ENCODE measurements at regions not wholly inside any gene's neighbourhood (a gene's known extent, or its start where the extent isn't known, plus 50 kb on each side); places are given as distances from the start of the nearest gene placed in this dataset.

DNA sequence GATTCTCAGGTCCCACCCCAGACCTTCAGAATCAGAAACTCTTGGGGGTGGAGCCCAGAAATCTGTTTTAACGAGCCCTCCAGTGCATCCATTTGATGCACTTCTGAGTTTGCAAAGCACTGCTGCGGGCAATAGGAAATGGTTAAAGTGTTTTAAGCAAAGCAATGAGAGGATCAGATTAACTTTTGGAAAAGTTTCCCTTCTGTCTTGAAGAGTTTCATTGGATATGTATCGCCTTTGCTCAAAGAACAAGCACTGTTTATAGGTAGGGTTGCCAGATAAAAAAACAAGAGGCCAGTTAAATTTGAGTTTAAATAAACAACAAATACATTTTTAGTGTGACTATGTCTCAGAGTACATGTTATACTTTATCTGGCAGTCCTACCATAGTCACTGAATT, 226.0 kb downstream of the BMP7 start:
- 96% methylated on average over 2 of the region's 3 CpGs for WGBS (ENCODE audit: insufficient coverage)
- ChIA-PET POLR2A (no interaction called here), CTCF (no interaction called here)
- Histone ChIP-seq H3K36me3 (ENCODE audit: control insufficient read depth in 4 of 4, insufficient read depth in 4 of 4, low read length in 3 of 4) (no peaks in the 10 kb centered on the region), H3K4me1 (ENCODE audit: control extremely low read depth in 1 of 4, control insufficient read depth in 4 of 4, insufficient read depth in 4 of 4, low read length in 3 of 4) (no peaks in the 10 kb centered on the region), H3K27ac (ENCODE audit: insufficient read depth in 1 of 2, low read depth in 1 of 2, low read length in 2 of 2, poor library complexity in 1 of 2, severe bottlenecking in 2 of 2) (no peak overlapping the region), H3K27me3 (replicated peaks in 2 of 5; ENCODE audit: control insufficient read depth in 4 of 5, insufficient read depth in 5 of 5, low read length in 4 of 5) (peaks cover 2 to 35% (median 6%) of the 10 kb centered on the region in 5 experiments), H3K4me3 (ENCODE audit: control insufficient read depth in 1 of 7, extremely low read depth in 1 of 7, insufficient read depth in 4 of 7, low read depth in 2 of 7, low read length in 6 of 7) (no peak overlapping the region), H3K9me3 (ENCODE audit: control extremely low read depth in 1 of 5, control insufficient read depth in 4 of 5, insufficient read depth in 2 of 5, low read depth in 1 of 5, low read length in 4 of 5) (no peaks in the 10 kb centered on the region)
- no peak for DNase-seq

DNA sequence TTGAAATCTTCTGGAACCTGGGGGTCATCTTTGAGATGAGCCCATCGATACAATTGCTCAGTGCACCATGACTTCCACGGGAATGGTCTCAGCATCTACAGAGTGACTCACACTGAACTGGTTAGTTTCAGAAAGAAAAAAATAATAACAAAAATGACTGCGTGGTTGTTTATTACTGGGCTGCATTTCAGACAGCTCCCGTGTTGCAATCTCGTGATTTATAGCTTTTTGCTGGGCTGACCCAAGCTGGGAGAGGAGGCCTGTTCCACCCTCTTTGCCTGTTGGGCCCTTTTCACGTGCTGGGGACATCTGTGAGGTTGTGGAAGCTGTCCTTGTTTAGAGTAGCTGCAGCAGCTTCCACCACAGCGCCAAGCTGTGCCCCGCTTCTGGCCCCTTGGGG, 225.5 kb downstream of the BMP7 start:
- no peaks in the 10 kb centered on the region for H3K4me1 ChIP-seq (ENCODE audit: control extremely low read depth in 1 of 4, control insufficient read depth in 4 of 4, insufficient read depth in 4 of 4, low read length in 3 of 4)
- ChIA-PET CTCF (no interaction called here), POLR2A (no interaction called here)
- H3K27ac ChIP-seq (ENCODE audit: insufficient read depth in 1 of 2, low read depth in 1 of 2, low read length in 2 of 2, poor library complexity in 1 of 2, severe bottlenecking in 2 of 2): no peak overlapping the region
- no peak overlapping the region for H3K4me3 ChIP-seq (ENCODE audit: control insufficient read depth in 1 of 7, extremely low read depth in 1 of 7, insufficient read depth in 4 of 7, low read depth in 2 of 7, low read length in 6 of 7)
- peaks cover 2 to 32% (median 6%) of the 10 kb centered on the region in 5 experiments for H3K27me3 ChIP-seq (replicated peaks in 2 of 5; ENCODE audit: control insufficient read depth in 4 of 5, insufficient read depth in 5 of 5, low read length in 4 of 5)
- no peaks in the 10 kb centered on the region for H3K9me3 ChIP-seq (ENCODE audit: control extremely low read depth in 1 of 5, control insufficient read depth in 4 of 5, insufficient read depth in 2 of 5, low read depth in 1 of 5, low read length in 4 of 5)
- no peak for DNase-seq
- WGBS (ENCODE audit: insufficient coverage): 58% methylated on average over 7 of the region's 8 CpGs
- H3K36me3 ChIP-seq (ENCODE audit: control insufficient read depth in 4 of 4, insufficient read depth in 4 of 4, low read length in 3 of 4): no peaks in the 10 kb centered on the region

DNA sequence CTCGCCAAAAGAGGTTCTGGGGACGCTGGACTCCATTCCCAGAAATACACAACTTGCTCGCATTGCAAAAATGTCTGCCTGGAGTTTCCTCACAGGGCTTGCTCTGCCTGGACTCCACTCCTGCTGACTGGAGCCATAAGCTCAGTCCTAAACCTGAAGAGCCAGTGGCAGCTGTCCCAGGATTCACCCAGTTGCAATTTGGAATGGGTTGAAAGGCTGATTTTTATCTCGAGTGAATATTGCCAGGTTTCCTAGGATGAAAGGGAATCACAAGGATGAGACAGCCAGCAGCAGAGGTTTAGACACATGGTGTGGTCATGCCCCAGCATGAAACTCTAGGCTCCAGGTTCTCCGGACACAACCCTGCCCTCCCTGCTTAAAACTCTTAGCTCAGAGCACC, 223.3 kb downstream of the BMP7 start:
- no peak overlapping the region for H3K4me3 ChIP-seq (ENCODE audit: control insufficient read depth in 1 of 7, extremely low read depth in 1 of 7, insufficient read depth in 4 of 7, low read depth in 2 of 7, low read length in 6 of 7)
- CTCF ChIA-PET: no interaction called here
- peaks cover 2 to 36% (median 6%) of the 10 kb centered on the region in 5 experiments for H3K27me3 ChIP-seq (replicated peaks in 2 of 5; ENCODE audit: control insufficient read depth in 4 of 5, insufficient read depth in 5 of 5, low read length in 4 of 5)
- no peak overlapping the region for H3K27ac ChIP-seq (ENCODE audit: insufficient read depth in 1 of 2, low read depth in 1 of 2, low read length in 2 of 2, poor library complexity in 1 of 2, severe bottlenecking in 2 of 2)
- H3K4me1 ChIP-seq (ENCODE audit: control extremely low read depth in 1 of 4, control insufficient read depth in 4 of 4, insufficient read depth in 4 of 4, low read length in 3 of 4): no peaks in the 10 kb centered on the region
- WGBS (ENCODE audit: insufficient coverage): 82% methylated on average over 4 of the region's 5 CpGs
- no peak for DNase-seq
- POLR2A ChIA-PET: no interaction called here
- no peaks in the 10 kb centered on the region for H3K9me3 ChIP-seq (ENCODE audit: control extremely low read depth in 1 of 5, control insufficient read depth in 4 of 5, insufficient read depth in 2 of 5, low read depth in 1 of 5, low read length in 4 of 5)
- H3K36me3 ChIP-seq (ENCODE audit: control insufficient read depth in 4 of 4, insufficient read depth in 4 of 4, low read length in 3 of 4): no peaks in the 10 kb centered on the region

DNA sequence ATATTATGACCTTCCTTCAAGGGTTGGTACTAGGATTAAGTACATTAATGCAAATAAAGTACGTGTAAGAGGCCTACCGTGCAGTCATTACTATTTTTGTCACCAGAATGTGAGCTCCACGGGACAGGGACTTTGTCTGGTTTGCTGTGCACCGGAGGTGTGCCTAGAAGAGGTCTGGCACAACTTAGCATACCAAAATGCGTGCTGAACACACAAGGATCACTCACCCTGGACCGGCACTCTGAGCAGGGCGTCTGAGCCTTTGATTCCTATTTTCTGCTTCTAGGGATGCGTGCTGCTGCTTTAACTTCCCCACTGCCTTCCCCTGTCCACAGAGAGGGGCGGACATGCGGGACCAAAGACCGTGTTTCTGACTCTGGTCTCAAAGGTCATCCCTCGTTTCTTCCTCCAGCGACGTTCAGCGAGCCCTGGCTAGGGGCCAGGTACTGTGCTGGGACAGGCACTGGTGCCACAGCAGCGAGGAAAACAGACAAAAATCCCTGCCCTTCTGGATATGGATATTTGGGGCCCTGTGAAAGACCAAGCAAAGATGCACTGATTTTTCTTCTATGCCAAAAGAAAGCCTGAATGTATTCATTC, 222.7 kb downstream of the BMP7 start:
- H3K4me3 ChIP-seq (ENCODE audit: control insufficient read depth in 1 of 7, extremely low read depth in 1 of 7, insufficient read depth in 4 of 7, low read depth in 2 of 7, low read length in 6 of 7): no peak overlapping the region
- no peaks in the 10 kb centered on the region for H3K36me3 ChIP-seq (ENCODE audit: control insufficient read depth in 4 of 4, insufficient read depth in 4 of 4, low read length in 3 of 4)
- no peak for DNase-seq
- CTCF ChIA-PET: no interaction called here
- 87% methylated on average over 16 of the region's 16 CpGs for WGBS (ENCODE audit: insufficient coverage)
- no peak overlapping the region for H3K27ac ChIP-seq (ENCODE audit: insufficient read depth in 1 of 2, low read depth in 1 of 2, low read length in 2 of 2, poor library complexity in 1 of 2, severe bottlenecking in 2 of 2)
- H3K27me3 ChIP-seq (replicated peaks in 2 of 5; ENCODE audit: control insufficient read depth in 4 of 5, insufficient read depth in 5 of 5, low read length in 4 of 5): peaks cover 2 to 36% (median 4%) of the 10 kb centered on the region in 5 experiments
- H3K9me3 ChIP-seq (ENCODE audit: control extremely low read depth in 1 of 5, control insufficient read depth in 4 of 5, insufficient read depth in 2 of 5, low read depth in 1 of 5, low read length in 4 of 5): no peaks in the 10 kb centered on the region
- no peaks in the 10 kb centered on the region for H3K4me1 ChIP-seq (ENCODE audit: control extremely low read depth in 1 of 4, control insufficient read depth in 4 of 4, insufficient read depth in 4 of 4, low read length in 3 of 4)
- POLR2A ChIA-PET: no interaction called here

DNA sequence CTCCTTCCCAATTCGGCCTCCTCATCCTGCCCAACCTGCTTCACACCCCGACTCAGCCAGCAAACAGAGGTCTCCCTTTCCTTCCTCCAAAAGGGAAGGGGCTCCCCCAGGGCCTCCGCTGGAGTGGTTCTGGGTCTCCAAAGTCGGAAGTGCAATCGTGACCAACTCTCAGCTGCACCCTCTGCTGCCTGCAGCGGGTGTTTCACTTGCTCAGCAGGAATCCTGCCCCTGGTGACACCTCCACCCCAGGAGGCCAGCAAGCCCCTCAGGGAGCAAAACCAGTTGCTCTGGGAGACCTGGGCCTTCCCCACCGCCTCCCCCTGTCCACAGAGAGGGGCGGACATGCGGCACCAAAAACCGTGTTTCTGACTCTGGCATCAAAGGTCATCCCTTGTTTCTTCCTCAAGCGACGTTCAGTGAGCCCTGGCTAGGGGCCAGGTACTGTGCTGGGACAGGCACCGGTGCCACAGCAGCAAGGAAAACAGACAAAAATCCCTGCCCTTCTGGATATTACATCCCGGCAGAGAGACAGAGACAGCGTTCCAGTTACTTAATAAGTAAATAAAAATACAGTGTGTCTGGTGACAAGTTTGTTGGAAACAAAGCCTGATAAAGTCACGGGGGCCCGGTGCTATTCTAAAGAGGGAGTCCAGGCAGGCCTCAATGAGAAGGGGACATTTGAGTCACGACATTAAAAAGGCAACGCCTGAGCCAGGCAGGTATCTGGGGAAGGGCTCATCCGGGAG, 219.0 kb downstream of the BMP7 start:
- WGBS (ENCODE audit: insufficient coverage): 63% methylated on average over 18 of the region's 20 CpGs
- ChIA-PET CTCF (no interaction called here), POLR2A (no interaction called here)
- peak in 2 of 3 donors; percentile 6 to 7 for DNase-seq
- Histone ChIP-seq H3K27ac (ENCODE audit: insufficient read depth in 1 of 2, low read depth in 1 of 2, low read length in 2 of 2, poor library complexity in 1 of 2, severe bottlenecking in 2 of 2) (no peak overlapping the region), H3K36me3 (ENCODE audit: control insufficient read depth in 4 of 4, insufficient read depth in 4 of 4, low read length in 3 of 4) (no peaks in the 10 kb centered on the region), H3K9me3 (ENCODE audit: control extremely low read depth in 1 of 5, control insufficient read depth in 4 of 5, insufficient read depth in 2 of 5, low read depth in 1 of 5, low read length in 4 of 5) (no peaks in the 10 kb centered on the region), H3K27me3 (replicated peaks in 2 of 5; ENCODE audit: control insufficient read depth in 4 of 5, insufficient read depth in 5 of 5, low read length in 4 of 5) (peaks cover 2 to 20% (median 2%) of the 10 kb centered on the region in 5 experiments), H3K4me3 (ENCODE audit: control insufficient read depth in 1 of 7, extremely low read depth in 1 of 7, insufficient read depth in 4 of 7, low read depth in 2 of 7, low read length in 6 of 7) (no peak overlapping the region), H3K4me1 (ENCODE audit: control extremely low read depth in 1 of 4, control insufficient read depth in 4 of 4, insufficient read depth in 4 of 4, low read length in 3 of 4) (no peaks in the 10 kb centered on the region)

DNA sequence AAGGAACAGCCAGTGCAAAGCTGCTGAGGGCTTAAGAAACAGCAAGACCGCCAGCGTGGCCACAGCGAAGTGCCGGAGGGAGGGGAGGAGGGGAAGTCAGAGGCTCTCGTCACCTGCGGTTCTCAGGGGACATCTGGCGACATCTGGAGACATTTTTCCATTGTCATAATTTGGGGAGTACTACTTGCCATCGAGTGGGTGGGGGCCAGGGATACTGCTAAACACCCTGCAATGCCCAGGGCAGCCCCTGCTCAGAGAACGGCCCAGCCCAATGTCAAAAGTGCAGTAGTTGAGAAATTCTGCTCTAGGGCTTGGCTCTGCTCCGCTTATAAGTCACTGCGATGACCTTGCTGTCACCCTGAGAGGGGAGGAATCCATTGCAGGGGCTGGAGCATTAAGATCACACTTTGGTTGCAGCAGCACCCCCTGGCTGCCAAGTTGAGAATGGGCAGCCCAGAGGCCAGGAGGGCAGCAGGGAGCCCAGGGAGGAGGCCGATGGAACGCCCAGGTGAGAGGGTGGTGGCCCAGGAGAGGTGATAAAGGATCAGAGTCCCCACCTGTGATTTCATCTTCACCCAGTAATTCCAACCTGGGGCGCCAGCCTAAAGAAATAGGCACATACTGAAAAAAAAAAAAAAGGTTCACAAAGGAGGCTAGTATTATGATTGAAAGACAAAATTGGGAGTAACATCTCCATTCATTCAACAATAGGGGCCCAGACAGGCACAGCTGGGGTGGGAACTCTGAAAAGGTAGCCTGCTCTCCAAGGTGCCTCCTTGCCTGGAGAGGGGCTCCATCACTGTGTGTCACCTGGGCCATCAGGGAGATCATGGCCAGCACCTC, 218.2 kb downstream of the BMP7 start:
- peak in 2 of 3 donors; percentile 17 to 26 for DNase-seq
- Histone ChIP-seq H3K4me1 (ENCODE audit: control extremely low read depth in 1 of 4, control insufficient read depth in 4 of 4, insufficient read depth in 4 of 4, low read length in 3 of 4) (no peaks in the 10 kb centered on the region), H3K4me3 (ENCODE audit: control insufficient read depth in 1 of 7, extremely low read depth in 1 of 7, insufficient read depth in 4 of 7, low read depth in 2 of 7, low read length in 6 of 7) (no peak overlapping the region), H3K9me3 (ENCODE audit: control extremely low read depth in 1 of 5, control insufficient read depth in 4 of 5, insufficient read depth in 2 of 5, low read depth in 1 of 5, low read length in 4 of 5) (peaks cover 0 to 3% (median 0%) of the 10 kb centered on the region in 5 experiments), H3K36me3 (ENCODE audit: control insufficient read depth in 4 of 4, insufficient read depth in 4 of 4, low read length in 3 of 4) (no peaks in the 10 kb centered on the region), H3K27me3 (replicated peaks in 2 of 5; ENCODE audit: control insufficient read depth in 4 of 5, insufficient read depth in 5 of 5, low read length in 4 of 5) (peaks cover under 1 to 17% (median 2%) of the 10 kb centered on the region in 5 experiments), H3K27ac (ENCODE audit: insufficient read depth in 1 of 2, low read depth in 1 of 2, low read length in 2 of 2, poor library complexity in 1 of 2, severe bottlenecking in 2 of 2) (no peak overlapping the region)
- CTCF ChIA-PET: interaction anchor here (0.6 kb wide), 1 partner anchor 189 kb away, joined by 3 read pairs; no protein-coding TSS in a partner anchor
- POLR2A ChIA-PET: no interaction called here
- 65% methylated on average over 13 of the region's 14 CpGs for WGBS (ENCODE audit: insufficient coverage)

DNA sequence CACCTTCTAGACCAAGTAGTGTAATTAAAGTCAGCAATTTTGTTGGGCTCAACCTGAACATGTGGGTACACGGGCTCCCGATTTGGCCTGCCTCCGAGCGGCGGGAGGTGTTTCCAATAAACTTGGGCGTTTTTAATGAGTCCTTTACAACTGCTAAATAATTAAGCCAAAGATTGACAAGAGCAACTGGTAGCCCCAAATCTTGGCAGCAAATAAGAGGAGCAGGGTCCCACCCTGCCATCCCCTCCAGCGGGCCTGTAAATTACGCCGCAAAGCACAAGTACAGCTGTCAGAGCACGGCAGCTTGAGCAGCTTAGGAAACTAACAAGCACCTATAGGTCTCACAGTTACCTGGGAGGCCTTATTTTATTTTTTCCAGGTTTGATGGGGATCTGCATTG, 217.1 kb downstream of the BMP7 start:
- ChIA-PET POLR2A (no interaction called here), CTCF (interaction anchor here (1.1 kb wide), 1 partner anchor 499 kb away, joined by 3 read pairs; no protein-coding TSS in a partner anchor)
- DNase-seq: no peak
- no peak overlapping the region for H3K4me3 ChIP-seq (ENCODE audit: control insufficient read depth in 1 of 7, extremely low read depth in 1 of 7, insufficient read depth in 4 of 7, low read depth in 2 of 7, low read length in 6 of 7)
- H3K9me3 ChIP-seq (ENCODE audit: control extremely low read depth in 1 of 5, control insufficient read depth in 4 of 5, insufficient read depth in 2 of 5, low read depth in 1 of 5, low read length in 4 of 5): peaks cover 0 to 5% (median 0%) of the 10 kb centered on the region in 5 experiments
- no peak overlapping the region for H3K27ac ChIP-seq (ENCODE audit: insufficient read depth in 1 of 2, low read depth in 1 of 2, low read length in 2 of 2, poor library complexity in 1 of 2, severe bottlenecking in 2 of 2)
- H3K36me3 ChIP-seq (ENCODE audit: control insufficient read depth in 4 of 4, insufficient read depth in 4 of 4, low read length in 3 of 4): no peaks in the 10 kb centered on the region
- 98% methylated on average over 9 of the region's 10 CpGs for WGBS (ENCODE audit: insufficient coverage)
- H3K27me3 ChIP-seq (replicated peaks in 2 of 5; ENCODE audit: control insufficient read depth in 4 of 5, insufficient read depth in 5 of 5, low read length in 4 of 5): peaks cover 0 to 12% (median 2%) of the 10 kb centered on the region in 5 experiments
- H3K4me1 ChIP-seq (ENCODE audit: control extremely low read depth in 1 of 4, control insufficient read depth in 4 of 4, insufficient read depth in 4 of 4, low read length in 3 of 4): no peaks in the 10 kb centered on the region

All from common myeloid progenitor, CD34-positive (primary cell).